GM12874 (cell line): ENCODE measurements at regions not wholly inside any gene's neighbourhood (a gene's known extent, or its start where the extent isn't known, plus 50 kb on each side); places are given as distances from the start of the nearest gene placed in this dataset.

ENCODE experiments used
- CTCF ChIP-seq: IDR thresholded peaks from 2 replicates; pipeline ENCODE4 v1.5.1; 2011; ENCODE audit warnings: low read depth, mild to moderate bottlenecking, control low read depth, low read length, moderate library complexity; ENCODE audit not compliant: insufficient read depth

DNA sequence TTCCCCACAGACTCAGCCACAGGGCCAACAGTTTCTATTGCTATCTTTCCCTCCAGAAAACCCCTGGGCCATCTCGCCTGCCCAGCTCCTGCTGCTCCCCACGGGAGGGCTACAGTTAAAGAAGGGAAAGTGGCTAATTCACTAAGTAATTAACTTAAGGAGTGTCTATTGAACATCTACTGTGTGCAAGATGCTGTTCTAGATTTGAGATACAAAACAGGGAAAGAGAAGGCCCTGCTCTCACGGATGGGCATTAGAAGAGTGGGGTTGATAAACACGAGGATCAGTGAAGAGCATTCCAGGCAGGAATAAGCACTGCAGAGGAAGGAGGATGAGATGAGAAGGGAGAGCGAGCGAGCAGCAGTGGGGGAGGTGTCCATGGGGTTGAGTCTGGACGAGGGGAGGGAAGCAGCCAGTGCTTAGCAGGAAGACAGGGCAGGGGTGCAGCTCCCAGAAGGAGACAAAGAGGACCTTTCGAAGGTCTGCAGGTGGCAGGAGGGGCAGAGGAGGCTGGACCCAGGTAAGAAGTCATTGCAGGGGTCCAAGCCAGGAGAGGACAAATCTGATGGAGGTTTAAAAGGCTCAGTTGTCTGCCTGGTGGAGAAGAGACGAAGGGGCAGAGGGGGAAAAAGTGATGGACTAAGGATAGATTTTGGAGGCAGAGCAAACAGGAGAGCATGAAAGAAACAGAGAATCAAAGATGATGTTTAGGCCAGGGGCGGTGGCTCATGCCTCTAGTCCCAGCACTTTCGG, 64.7 kb downstream of the KLF15 start:
- TF ChIP-seq CTCF: no peak

GRCh38 chr3:126291537-126291936, 65.7 kb downstream of the KLF15 start:
- TF ChIP-seq CTCF: no peak

DNA sequence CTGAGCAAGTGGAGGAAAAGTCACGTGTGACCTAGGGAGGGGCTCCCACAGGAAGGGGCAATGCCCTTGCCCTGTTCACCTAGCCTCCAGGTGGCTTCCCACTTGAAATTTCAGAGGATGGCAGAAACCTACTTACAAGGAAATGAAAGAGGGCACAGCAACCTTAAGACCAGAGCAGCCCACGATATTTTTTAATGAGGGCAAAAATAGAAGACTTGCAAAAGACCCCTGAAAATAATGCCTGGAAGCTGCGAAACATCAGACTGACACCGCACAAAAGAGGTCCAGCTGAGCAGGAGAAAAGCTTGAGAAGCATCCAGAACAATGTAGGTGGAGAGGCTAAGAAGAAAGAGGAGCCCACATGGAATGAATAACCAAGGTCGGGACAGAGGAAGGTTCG, 66.1 kb downstream of the KLF15 start:
- no peak for TF ChIP-seq CTCF

- TF ChIP-seq CTCF: no peak
These were observed 66.9 kb downstream of the KLF15 start for GRCh38 chr3:126290325-126290724.

GRCh38 chr3:126289096-126289495, 68.1 kb downstream of the KLF15 start:
- TF ChIP-seq CTCF: no peak

- TF ChIP-seq CTCF: no peak
These were observed 68.9 kb downstream of the KLF15 start for GRCh38 chr3:126288314-126288713.

DNA sequence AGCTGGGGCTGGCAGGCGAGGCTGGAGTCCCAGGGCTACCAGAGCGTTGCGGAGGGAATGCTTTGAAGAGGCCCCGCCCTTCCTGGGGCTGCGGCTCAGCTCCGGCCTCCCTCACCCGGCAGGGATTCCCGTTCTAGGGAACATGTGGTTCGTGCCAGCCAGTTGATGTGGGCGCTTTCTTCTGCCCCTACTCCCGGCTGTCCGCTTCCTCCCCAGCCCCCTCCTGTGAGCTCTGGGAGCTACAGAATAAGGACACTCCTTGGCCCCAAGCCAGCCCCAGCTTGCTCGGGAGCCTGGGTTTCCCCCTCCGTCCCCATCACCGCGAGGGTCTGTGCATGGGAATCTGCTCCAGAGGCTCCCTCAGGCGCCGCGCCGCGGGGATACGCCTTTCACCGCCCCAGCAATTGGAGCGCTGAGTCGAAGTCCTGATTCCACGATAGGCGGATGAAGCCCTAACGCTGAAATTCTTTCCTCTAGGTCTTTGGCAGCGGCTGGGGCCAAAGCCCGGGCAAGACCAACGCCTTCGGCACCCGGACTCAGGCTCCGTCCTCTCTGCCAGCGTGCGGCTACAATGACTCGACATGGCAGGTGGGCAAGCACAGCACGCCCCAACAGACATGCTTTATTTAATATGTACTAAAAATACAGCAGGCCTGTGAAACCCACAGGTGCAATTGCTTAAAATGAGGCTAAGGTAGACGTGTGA, 69.5 kb downstream of the KLF15 start:
- no peak for TF ChIP-seq CTCF
